Heart left ventricle (tissue), 13 donors: ENCODE measurements at regions not wholly inside any gene's neighbourhood (a gene's known extent, or its start where the extent isn't known, plus 50 kb on each side); places are given as distances from the start of the nearest gene placed in this dataset.

Experiments
- POLR2A ChIP-seq, 2 donors: fragments of 450-650 bp; IDR thresholded peaks; one replicate each; pipeline ENCODE4 v1.6.1; 2017; ENCODE audit warnings: antibody characterized with exemption in 2 of 2, mild to moderate bottlenecking in 2 of 2, moderate library complexity in 2 of 2
- TF ChIP-seq, protein P1 (sequence below), 12 donors: fragments of 200-600 bp; sonication (generic) in 4 of 12; IDR thresholded peaks; one replicate each; pipeline versions ENCODE4 v1.5.0 to v1.8.0; 2018 to 2022; ENCODE audit warnings: antibody characterized with exemption in 12 of 12, mild to moderate bottlenecking in 5 of 12
- donor health status: ischemic (EF 13 %, LVEDD 7.1; RV severe dilation, severe dysfunction).
- donor health status: DM: no; HTN: yes; CAD: no.
- donor health status: DM: no; HTN: no; CAD: no.
- donor health status: ischemic (EF 25% LVEDD 6.9; RV normal size, moderate dysfunction).
- donor health status: ischemic (EF 25% LVEDD 5.7; RV mildly dilated, moderate dysfunction).
- donor health status: ischemic (EF 35%, LVEDD 5.7; RV mildly dilated, moderate dysfunction).
- donor health status: nonischemic (EF 11% LVEDD 7.7; RV severe dilation, severe dysfunction).
- donor health status: DM: yes; HTN: yes; CAD: no.
- donor health status: PGD.
- donor health status: ischemic (EF 29% LVEDD 5.4; RV normal size, mild dysfunction).
- donor health status: nonischemic (EF 23%, LVEDD 6.1; RV moderate dilation, normal function).

DNA sequence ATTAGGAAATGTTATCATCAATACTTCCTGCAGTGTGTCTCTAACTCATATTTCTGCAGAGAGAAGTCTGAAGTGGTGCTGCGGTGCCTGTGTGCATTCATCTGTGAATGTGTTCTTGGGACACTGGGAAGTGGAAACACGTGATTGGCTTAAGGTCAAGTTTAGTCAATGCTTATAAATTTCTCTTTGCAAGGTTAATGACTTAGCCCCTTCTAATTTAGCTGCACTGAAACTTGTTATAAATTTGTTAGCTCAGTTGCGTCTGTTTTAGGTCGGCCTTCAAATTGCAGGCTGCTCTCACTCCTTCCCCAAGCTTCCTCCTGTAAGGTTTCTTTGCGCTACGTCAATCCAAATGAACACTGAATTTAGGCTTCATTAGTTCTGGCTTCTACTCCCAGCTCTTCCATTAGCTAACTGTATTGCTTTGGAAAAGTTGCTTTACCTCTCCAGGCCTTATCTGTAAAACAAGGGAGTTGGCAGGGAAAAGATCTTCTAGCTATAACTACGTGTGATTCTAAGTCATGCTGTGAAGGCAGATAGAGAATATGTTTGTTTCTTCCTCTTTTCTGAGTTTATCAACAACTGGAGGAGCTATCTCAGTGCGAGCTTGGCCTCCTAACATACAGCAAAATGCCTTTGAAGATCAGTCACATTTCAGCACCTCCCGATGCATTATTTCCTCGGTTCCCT is 341.8 kb downstream of the NFIB start:
- TF ChIP-seq, protein P1, sequence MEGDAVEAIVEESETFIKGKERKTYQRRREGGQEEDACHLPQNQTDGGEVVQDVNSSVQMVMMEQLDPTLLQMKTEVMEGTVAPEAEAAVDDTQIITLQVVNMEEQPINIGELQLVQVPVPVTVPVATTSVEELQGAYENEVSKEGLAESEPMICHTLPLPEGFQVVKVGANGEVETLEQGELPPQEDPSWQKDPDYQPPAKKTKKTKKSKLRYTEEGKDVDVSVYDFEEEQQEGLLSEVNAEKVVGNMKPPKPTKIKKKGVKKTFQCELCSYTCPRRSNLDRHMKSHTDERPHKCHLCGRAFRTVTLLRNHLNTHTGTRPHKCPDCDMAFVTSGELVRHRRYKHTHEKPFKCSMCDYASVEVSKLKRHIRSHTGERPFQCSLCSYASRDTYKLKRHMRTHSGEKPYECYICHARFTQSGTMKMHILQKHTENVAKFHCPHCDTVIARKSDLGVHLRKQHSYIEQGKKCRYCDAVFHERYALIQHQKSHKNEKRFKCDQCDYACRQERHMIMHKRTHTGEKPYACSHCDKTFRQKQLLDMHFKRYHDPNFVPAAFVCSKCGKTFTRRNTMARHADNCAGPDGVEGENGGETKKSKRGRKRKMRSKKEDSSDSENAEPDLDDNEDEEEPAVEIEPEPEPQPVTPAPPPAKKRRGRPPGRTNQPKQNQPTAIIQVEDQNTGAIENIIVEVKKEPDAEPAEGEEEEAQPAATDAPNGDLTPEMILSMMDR (IDR thresholded peaks at IDR 0.05), result no peak
- no peak for TF ChIP-seq POLR2A (IDR thresholded peaks at IDR 0.05)
